ENCODE measurements at regions not wholly inside any gene's neighbourhood (a gene's known extent, or its start where the extent isn't known, plus 50 kb on each side); places are given as distances from the start of the nearest gene placed in this dataset.
"Not testable (repeated sequence)": the region's sequence is repeated elsewhere in the genome, so short reads cannot be mapped to it uniquely, and the experiment has no call there.

DNA sequence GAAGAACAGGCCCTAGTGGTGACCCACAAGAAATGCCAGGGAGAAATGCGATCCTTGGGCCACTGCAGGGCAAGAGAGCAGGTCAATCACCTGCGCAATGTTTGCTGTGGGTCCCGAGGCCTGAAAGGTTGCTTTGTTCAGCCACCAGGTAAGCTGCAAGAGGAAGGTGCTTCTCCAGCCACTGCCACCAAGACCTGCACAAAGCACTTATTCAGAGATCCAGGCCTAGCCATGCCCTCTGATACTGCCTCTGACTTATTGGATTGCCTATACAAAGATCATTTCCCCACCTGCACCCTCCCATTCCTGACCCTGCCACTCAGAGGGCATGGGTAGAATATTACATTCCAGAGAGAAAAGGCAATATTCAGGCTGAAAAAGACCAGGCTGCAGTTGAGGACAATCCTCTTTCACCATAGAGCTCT is 349.4 kb upstream of the NFIA start:
- Histone ChIP-seq H3K4me3 (ENCODE audit: low read depth, low read length) (no peak overlapping the region), H3K36me3 (ENCODE audit: insufficient read depth) (no peaks in the 10 kb centered on the region), H3K27ac (ENCODE audit: low read depth) (no peak overlapping the region), H3K4me1 (ENCODE audit: insufficient read depth) (no peaks in the 10 kb centered on the region)
- 96% methylated on average over 3 of the region's 3 CpGs for WGBS
- DNase-seq (ENCODE audit: extremely low spot score), result no peak

DNA sequence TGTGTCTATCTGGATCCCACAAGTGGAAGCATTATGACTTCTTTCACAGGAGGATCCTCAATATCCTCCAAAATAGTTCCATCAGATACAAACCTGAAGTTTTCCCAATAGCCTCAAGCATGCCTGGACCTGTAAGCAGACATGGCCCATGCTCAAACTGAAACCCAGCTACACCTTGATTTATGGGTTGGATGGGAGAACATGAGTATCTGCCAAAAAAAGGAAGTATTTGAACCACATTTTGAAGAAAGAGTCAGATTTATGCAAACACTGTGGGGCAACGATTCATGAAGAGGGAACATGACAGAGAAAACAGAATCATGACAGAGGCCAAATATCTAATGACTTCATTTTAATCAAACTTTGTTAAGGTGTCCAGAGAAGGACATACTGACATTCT is 351.0 kb upstream of the NFIA start:
- DNase-seq (ENCODE audit: extremely low spot score), result no peak
- WGBS, result 69% methylated on average over 1 of the region's 1 CpG
- H3K4me1 ChIP-seq (ENCODE audit: insufficient read depth), result no peaks in the 10 kb centered on the region
- H3K4me3 ChIP-seq (ENCODE audit: low read depth, low read length), result no peak overlapping the region
- H3K27ac ChIP-seq (ENCODE audit: low read depth), result no peak overlapping the region
- H3K36me3 ChIP-seq (ENCODE audit: insufficient read depth), result no peaks in the 10 kb centered on the region

DNA sequence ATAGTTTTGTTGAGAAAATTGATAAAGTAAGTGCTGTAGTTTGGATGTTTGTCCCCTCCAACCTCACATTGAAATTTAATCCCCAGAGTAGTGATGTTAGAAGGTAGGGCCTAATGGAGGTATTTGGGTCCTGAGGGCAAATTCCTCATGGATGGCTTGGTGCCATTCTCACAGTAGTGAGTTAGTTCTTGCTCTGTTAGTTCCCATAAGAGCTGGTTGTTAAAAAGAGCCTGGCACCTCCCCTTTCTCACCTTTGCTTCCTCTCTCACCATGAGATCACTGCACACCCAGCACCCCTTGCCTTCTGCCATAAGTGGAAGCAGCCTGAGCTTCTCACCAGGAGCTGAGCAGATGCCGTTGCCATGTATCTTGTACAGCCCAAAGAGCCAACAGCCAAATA is 354.8 kb upstream of the NFIA start:
- H3K36me3 ChIP-seq (ENCODE audit: insufficient read depth), result no peaks in the 10 kb centered on the region
- H3K4me3 ChIP-seq (ENCODE audit: low read depth, low read length), result no peak overlapping the region
- 84% methylated on average over 1 of the region's 1 CpG for WGBS
- no peak overlapping the region for H3K27ac ChIP-seq (ENCODE audit: low read depth)
- no peaks in the 10 kb centered on the region for H3K4me1 ChIP-seq (ENCODE audit: insufficient read depth)
- no peak for DNase-seq (ENCODE audit: extremely low spot score)

DNA sequence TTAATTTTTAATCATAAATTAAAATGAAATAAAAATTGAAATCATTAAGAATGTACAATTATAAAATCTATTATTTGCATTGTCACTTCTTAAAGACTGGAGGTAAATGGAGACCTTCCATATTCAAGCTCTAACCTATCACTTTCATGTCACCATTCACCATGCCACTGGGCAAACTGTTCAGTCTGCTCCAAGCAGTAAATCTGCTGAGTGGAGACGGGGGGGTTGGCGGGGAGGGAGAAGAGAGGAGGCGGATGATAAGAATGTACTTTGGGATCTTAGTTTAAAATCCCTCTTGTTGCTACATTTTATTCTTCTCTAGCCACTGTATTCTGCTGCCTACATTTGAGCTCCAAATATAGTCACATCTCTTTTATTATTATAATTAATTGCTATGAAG is 365.9 kb upstream of the NFIA start:
- Histone ChIP-seq H3K4me1 (ENCODE audit: insufficient read depth) (no peaks in the 10 kb centered on the region), H3K27ac (ENCODE audit: low read depth) (no peak overlapping the region), H3K36me3 (ENCODE audit: insufficient read depth) (no peaks in the 10 kb centered on the region), H3K4me3 (ENCODE audit: low read depth, low read length) (no peak overlapping the region)
- no peak for DNase-seq (ENCODE audit: extremely low spot score)
- WGBS, result 62% methylated on average over 3 of the region's 3 CpGs

DNA sequence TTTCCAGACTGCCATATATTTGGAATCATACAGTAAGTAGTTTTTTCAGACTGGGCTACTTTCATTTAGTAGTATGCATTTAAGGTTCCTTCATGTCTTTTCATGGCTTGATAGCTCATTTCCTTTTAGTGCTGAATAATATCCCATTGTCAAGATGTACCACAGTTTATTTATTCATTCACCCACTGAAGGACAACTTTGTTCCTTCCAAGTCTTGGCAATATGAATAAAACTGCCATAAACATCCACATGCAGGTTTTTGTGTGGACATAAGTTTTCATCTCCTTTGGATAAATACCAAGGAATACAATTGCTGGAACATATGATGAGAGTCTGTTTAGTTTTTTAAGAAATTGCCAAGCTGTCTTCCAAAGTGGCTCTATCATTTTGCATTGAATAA is 366.4 kb upstream of the NFIA start:
- Histone ChIP-seq H3K27ac (ENCODE audit: low read depth) (no peak overlapping the region), H3K4me1 (ENCODE audit: insufficient read depth) (no peaks in the 10 kb centered on the region), H3K36me3 (ENCODE audit: insufficient read depth) (no peaks in the 10 kb centered on the region), H3K4me3 (ENCODE audit: low read depth, low read length) (no peak overlapping the region)
- DNase-seq (ENCODE audit: extremely low spot score), result no peak

DNA sequence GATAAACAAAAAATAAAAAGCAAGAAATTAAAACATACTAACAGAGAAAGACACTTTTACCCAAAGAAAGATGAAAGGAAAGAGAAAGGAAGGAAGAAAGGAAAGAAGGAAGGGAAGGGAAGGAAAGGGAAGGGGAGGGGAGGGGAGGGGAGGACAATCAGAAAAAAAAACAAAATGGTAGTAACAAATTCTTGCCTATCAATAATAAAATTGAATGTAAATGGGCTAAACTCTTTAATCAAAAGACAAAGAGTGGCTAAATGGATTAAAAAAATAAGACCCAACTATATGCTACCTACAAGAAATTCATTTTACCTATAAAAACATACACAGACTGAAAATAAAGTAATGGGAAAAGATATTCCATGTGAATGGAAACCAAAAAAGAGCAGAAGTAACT is 372.9 kb upstream of the NFIA start:
- Histone ChIP-seq H3K27ac (ENCODE audit: low read depth) (no peak overlapping the region), H3K4me3 (ENCODE audit: low read depth, low read length) (no peak overlapping the region), H3K36me3 (ENCODE audit: insufficient read depth) (no peaks in the 10 kb centered on the region), H3K4me1 (ENCODE audit: insufficient read depth) (no peaks in the 10 kb centered on the region)
- no peak for DNase-seq (ENCODE audit: extremely low spot score)

DNA sequence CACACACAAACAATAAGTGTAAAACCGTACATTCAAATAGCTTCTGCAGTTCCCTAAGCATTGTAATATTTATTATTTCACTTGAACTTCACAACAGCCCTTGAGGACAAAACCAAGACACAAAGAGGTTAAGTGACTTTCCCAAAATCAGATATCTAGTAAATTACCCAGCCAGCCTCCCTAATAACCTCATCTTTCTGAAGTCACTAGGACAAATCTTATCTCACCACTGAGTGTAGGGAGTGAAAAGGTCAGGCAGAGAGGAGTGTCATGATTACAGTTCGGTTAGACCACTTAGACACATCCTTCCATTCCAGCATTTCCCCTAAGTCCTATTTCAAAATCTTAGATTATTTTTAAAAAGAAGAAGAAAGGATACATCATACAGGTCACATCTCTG is 377.3 kb upstream of the NFIA start:
- WGBS, result 83% methylated on average over 2 of the region's 2 CpGs
- no peaks in the 10 kb centered on the region for H3K4me1 ChIP-seq (ENCODE audit: insufficient read depth)
- no peak for DNase-seq (ENCODE audit: extremely low spot score)
- H3K27ac ChIP-seq (ENCODE audit: low read depth), result no peak overlapping the region
- no peak overlapping the region for H3K4me3 ChIP-seq (ENCODE audit: low read depth, low read length)
- H3K36me3 ChIP-seq (ENCODE audit: insufficient read depth), result no peaks in the 10 kb centered on the region

DNA sequence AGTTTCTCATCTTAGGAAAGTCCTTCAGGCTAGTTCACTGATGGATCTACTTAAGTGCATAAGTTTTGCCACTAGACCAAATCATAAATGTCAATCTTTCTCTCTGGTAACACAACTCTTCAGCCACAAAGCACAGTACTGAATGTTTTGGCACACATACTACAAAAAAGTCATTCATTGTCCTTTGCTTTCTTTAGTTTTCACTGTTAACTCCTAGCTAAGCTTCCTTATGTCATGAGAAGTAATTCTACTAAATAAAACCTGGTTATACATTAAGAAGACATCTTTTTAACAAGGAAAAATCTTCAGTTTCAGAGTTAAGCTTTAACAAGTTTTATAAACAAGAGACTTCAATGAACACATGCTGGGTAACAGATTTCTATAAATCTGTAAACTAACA is 379.2 kb upstream of the NFIA start:
- Histone ChIP-seq H3K4me3 (ENCODE audit: low read depth, low read length) (no peak overlapping the region), H3K4me1 (ENCODE audit: insufficient read depth) (no peaks in the 10 kb centered on the region), H3K36me3 (ENCODE audit: insufficient read depth) (no peaks in the 10 kb centered on the region), H3K27ac (ENCODE audit: low read depth) (no peak overlapping the region)
- DNase-seq (ENCODE audit: extremely low spot score), result no peak

DNA sequence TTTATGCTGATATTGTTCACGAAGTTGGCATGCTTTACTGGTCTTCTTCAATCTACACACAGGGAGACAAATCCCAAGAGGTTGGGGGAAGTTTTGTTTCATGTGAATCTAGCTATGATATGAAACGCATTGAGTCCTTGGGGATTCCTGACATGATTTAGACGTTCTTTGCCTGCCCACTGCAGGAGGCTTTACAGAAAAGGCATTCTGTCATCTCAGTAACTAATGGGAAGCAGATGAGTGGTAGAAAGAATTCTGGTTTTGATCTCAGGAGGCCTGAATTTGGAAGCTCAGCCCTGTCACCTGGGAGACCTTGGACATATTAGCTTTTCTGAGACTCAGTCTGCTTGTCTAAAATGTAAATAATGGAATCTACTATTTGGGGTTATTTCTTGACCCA is 383.0 kb upstream of the NFIA start:
- no peak for DNase-seq (ENCODE audit: extremely low spot score)
- Histone ChIP-seq H3K36me3 (ENCODE audit: insufficient read depth) (no peaks in the 10 kb centered on the region), H3K27ac (ENCODE audit: low read depth) (no peak overlapping the region), H3K4me3 (ENCODE audit: low read depth, low read length) (no peak overlapping the region), H3K4me1 (ENCODE audit: insufficient read depth) (no peaks in the 10 kb centered on the region)
- 62% methylated on average over 3 of the region's 3 CpGs for WGBS

DNA sequence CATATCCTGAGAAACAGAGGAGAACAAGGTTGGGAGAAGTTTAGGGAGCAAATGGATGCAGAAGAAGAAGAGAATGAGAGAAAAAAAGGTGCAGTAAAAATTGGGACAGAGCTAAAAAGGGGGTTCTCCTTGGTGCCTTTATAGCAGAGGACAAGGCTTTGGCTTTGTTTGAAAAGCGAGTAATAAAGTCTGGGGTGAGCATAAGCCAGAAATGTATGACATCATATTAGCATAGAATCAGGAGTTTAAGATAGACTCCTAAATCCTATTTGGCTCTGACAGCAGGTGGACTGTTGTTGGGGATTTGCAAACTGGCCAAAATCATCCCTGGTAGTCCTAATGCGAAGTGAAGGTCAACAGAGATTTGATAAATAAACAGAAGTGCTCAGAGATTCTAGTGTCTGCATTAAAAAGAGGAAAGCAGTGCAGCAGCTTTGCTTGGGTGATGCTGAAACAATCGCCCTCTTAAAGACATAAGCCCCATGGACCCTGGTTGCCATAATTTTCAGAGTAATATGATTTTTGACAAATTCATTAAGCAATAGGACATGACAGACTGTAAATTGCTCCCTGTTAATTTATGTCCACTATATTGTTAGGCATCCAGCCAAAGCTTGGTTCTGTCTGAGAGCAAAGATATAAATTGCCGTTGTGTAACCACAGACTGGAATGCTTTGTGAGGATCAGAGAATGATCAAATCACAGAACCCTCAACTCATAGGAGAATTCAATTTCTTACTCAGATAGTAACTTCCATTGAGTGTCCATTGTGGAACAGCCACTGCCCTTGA is 385.0 kb upstream of the NFIA start:
- DNase-seq (ENCODE audit: extremely low spot score), result peak; percentile 49
- Histone ChIP-seq H3K27ac (ENCODE audit: low read depth) (no peak overlapping the region), H3K36me3 (ENCODE audit: insufficient read depth) (no peaks in the 10 kb centered on the region), H3K4me1 (ENCODE audit: insufficient read depth) (no peaks in the 10 kb centered on the region), H3K4me3 (ENCODE audit: low read depth, low read length) (no peak overlapping the region)
- 25% methylated on average over 4 of the region's 4 CpGs for WGBS

DNA sequence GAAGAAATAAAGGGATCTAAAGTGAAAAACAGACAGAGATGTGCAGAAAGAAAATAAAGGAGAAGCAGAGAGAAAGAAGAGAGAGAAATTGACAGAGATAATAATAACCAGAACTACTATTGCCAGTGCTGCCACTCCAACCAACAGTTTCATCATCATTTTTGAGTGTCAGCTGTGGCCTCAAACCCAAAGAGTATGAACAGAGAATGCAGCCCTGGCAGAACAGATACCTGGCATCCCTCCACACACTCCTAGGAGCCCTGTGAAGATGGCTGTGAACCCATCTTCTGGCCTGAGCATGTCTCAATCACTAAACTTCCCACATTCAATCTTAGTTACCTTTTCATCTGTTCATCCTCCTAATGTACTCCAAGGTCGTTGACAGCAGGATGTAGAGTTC is 385.8 kb upstream of the NFIA start:
- DNase-seq (ENCODE audit: extremely low spot score), result no peak
- Histone ChIP-seq H3K27ac (ENCODE audit: low read depth) (no peak overlapping the region), H3K36me3 (ENCODE audit: insufficient read depth) (no peaks in the 10 kb centered on the region), H3K4me3 (ENCODE audit: low read depth, low read length) (no peak overlapping the region), H3K4me1 (ENCODE audit: insufficient read depth) (no peaks in the 10 kb centered on the region)
- WGBS, result 75% methylated on average over 1 of the region's 1 CpG

DNA sequence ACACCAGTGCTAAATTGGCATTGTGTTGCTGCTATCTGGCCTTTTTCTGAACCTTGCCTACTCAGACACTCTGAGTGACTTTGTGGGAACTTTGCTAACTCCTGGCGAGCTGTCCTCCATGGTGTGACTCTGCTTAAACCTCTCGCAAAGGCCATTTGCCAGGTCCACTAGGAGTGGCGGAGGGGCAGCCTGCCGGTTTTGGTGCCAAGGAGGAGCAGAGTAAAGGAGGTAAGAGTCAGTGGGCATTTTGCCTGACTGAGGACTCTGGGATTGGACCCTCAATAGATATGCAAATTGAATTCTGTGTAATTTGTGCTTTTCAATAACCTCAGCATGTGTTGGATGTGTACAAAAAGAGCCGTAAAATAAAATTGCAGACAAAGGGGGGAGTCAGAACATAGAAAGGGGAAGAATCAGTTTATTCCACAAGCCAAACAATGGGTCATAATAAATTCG is 386.6 kb upstream of the NFIA start:
- H3K36me3 ChIP-seq (ENCODE audit: insufficient read depth), result no peaks in the 10 kb centered on the region
- 81% methylated on average over 6 of the region's 6 CpGs for WGBS
- H3K4me3 ChIP-seq (ENCODE audit: low read depth, low read length), result no peak overlapping the region
- no peak overlapping the region for H3K27ac ChIP-seq (ENCODE audit: low read depth)
- DNase-seq (ENCODE audit: extremely low spot score), result no peak
- H3K4me1 ChIP-seq (ENCODE audit: insufficient read depth), result no peaks in the 10 kb centered on the region

DNA sequence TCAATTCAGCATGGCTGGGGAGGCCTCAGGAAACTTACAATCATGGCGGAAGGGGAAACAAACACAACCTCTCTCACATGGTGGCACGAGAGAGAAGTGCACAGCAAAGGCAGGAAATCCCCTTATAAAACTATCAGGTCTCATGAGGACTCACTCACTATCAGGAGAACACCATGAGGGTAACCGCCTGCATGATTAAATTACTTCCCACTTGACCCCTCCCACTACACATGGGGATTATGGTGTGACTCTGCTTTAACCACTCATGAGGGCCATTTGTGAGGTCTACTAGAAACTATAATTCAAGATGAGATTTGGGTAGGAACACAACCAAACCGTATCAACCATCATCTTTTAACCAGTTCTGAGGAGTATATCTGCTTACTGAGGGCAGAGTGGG is 387.4 kb upstream of the NFIA start:
- no peak overlapping the region for H3K4me3 ChIP-seq (ENCODE audit: low read depth, low read length)
- 87% methylated on average over 4 of the region's 4 CpGs for WGBS
- no peaks in the 10 kb centered on the region for H3K4me1 ChIP-seq (ENCODE audit: insufficient read depth)
- H3K27ac ChIP-seq (ENCODE audit: low read depth), result no peak overlapping the region
- DNase-seq (ENCODE audit: extremely low spot score), result no peak
- no peaks in the 10 kb centered on the region for H3K36me3 ChIP-seq (ENCODE audit: insufficient read depth)

DNA sequence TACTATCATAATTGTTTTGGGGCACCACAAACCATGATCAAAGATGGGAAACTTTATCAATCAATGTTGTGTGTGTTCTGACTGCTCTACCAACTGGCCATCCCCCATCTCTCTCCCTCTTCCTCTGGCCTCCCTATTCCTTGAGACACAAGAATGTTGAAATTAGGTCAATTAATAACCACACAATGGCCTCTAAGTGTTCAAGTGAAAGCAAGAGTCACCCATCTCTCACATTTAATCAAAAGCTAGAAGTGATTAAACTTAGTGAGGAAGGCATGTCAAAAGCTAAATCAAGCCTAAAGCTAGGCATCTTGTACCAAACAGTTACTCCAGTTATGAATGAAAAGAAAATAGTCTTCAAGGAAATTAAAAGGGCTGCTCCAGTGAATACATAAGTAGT is 390.3 kb upstream of the NFIA start:
- H3K36me3 ChIP-seq (ENCODE audit: insufficient read depth), result no peaks in the 10 kb centered on the region
- no peak overlapping the region for H3K27ac ChIP-seq (ENCODE audit: low read depth)
- DNase-seq (ENCODE audit: extremely low spot score), result no peak
- H3K4me3 ChIP-seq (ENCODE audit: low read depth, low read length), result no peak overlapping the region
- no peaks in the 10 kb centered on the region for H3K4me1 ChIP-seq (ENCODE audit: insufficient read depth)

DNA sequence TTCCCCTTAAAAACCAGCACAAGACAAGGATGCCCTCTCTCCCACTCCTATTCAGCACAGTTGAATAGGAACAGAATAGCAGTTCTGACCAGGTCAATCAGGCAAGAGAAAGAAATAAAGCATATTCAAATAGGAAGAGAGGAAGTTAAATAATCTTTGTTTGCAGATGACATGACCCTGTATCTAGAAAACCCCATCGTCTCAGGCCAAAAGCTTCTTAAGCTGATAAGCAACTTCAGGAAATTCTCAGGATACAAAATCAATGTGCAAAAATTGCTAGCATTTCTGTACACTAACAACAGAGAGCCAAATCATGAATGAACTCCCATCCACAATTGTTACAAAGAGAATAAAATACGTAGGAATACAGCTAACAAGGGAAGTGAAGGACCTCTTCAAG is 394.1 kb upstream of the NFIA start:
- not testable (repeated sequence) for H3K4me3 ChIP-seq (ENCODE audit: low read depth, low read length); H3K27ac ChIP-seq (ENCODE audit: low read depth); DNase-seq (ENCODE audit: extremely low spot score); H3K4me1 ChIP-seq (ENCODE audit: insufficient read depth); H3K36me3 ChIP-seq (ENCODE audit: insufficient read depth)
- WGBS, result 79% methylated on average over 2 of the region's 2 CpGs
